Nephron (organoid): ENCODE measurements at regions not wholly inside any gene's neighbourhood (a gene's known extent, or its start where the extent isn't known, plus 50 kb on each side); places are given as distances from the start of the nearest gene placed in this dataset.

Experiments
- H3K27ac Mint-ChIP-seq, 3 experiments: 2 replicates each; pipeline ENCODE4 v1.8.0; 2020; ENCODE audit warnings: mixed read lengths in 3 of 3, mild to moderate bottlenecking in 2 of 3, moderate library complexity in 1 of 3
- H3K27me3 Mint-ChIP-seq: 2 replicates; pipeline ENCODE4 v1.8.0; 2021; ENCODE audit warnings: low read depth, mild to moderate bottlenecking, moderate library complexity, mixed read lengths
- H3K36me3 Mint-ChIP-seq: 2 replicates; pipeline ENCODE4 v1.8.0; 2020; ENCODE audit warnings: low read depth, mixed read lengths
- H3K4me1 Mint-ChIP-seq: 2 replicates; pipeline ENCODE4 v1.8.0; 2020; ENCODE audit warnings: mixed read lengths
- H3K4me3 Mint-ChIP-seq, 3 experiments: 2 replicates each; pipeline ENCODE4 v1.8.0; 2020; ENCODE audit warnings: mild to moderate bottlenecking in 3 of 3, mixed read lengths in 3 of 3, moderate library complexity in 2 of 3
- H3K9me3 Mint-ChIP-seq: 2 replicates; pipeline ENCODE4 v1.8.0; 2020; ENCODE audit warnings: mixed read lengths
- TF ChIP-seq, protein P1 (sequence below), 3 experiments: fragments of 200-600 bp; sonication (generic); IDR thresholded peaks; one replicate each; pipeline ENCODE4 v1.5.0; 2021; ENCODE audit warnings: antibody characterized with exemption in 3 of 3; ENCODE audit not compliant: unreplicated experiment in 3 of 3

DNA sequence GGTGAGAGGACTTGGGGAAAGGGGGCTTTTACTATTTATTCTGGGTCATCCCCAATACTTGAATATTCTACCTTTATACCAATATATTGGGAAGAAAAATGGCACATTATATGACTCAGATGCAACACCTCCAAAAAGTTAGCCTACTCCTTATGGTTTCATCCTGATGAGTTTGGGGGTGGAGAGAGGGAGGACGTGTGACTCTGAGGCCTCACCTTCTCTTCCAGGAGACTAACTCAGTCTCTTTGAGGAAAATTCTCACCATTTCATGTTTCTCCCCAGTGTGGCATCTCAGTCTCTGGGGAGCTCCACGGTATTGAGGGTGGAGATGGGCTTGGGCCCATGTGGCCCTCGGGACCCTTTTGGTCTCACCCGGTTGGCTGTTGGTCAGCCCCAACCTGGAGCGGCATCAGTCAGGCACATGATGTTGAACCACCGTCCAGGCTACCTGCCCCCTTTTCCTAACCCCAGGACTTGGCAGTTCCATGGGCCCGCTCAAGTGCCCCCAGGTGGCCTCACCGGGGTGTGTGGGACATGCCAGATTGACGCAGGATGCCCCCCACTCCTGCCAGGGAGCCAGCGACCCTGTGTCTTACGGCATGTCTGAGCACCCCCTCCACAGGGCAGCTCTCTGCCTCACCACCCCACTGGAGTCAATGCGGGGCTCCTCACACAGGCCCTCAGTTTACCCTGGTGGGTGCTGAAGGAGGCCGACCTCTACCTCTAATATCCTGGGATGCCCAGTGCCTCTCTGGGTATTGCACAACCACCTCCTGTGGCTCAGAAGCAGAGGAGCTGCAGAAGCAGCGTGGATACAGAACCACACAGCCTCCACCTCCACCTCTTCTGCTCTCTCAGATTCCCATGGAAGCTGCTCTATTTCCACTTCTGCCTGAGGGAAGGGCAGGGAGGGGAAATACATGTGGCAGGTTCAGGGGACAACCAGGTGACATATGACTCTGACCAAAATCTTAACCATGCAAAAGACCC is 297.4 kb downstream of the EIPR1 start:
- no peak overlapping the region for H3K27ac Mint-ChIP-seq
- H3K4me1 Mint-ChIP-seq = no peaks in the 10 kb centered on the region
- H3K27me3 Mint-ChIP-seq = peaks cover 3% of the 10 kb centered on the region
- H3K4me3 Mint-ChIP-seq = no peak overlapping the region
- TF ChIP-seq, protein P1, sequence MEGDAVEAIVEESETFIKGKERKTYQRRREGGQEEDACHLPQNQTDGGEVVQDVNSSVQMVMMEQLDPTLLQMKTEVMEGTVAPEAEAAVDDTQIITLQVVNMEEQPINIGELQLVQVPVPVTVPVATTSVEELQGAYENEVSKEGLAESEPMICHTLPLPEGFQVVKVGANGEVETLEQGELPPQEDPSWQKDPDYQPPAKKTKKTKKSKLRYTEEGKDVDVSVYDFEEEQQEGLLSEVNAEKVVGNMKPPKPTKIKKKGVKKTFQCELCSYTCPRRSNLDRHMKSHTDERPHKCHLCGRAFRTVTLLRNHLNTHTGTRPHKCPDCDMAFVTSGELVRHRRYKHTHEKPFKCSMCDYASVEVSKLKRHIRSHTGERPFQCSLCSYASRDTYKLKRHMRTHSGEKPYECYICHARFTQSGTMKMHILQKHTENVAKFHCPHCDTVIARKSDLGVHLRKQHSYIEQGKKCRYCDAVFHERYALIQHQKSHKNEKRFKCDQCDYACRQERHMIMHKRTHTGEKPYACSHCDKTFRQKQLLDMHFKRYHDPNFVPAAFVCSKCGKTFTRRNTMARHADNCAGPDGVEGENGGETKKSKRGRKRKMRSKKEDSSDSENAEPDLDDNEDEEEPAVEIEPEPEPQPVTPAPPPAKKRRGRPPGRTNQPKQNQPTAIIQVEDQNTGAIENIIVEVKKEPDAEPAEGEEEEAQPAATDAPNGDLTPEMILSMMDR (IDR thresholded peaks at IDR 0.05; ENCODE audit: unreplicated experiment in 3 of 3) = no peak
- peaks cover 17% of the 10 kb centered on the region for H3K9me3 Mint-ChIP-seq
- H3K36me3 Mint-ChIP-seq = no peaks in the 10 kb centered on the region

DNA sequence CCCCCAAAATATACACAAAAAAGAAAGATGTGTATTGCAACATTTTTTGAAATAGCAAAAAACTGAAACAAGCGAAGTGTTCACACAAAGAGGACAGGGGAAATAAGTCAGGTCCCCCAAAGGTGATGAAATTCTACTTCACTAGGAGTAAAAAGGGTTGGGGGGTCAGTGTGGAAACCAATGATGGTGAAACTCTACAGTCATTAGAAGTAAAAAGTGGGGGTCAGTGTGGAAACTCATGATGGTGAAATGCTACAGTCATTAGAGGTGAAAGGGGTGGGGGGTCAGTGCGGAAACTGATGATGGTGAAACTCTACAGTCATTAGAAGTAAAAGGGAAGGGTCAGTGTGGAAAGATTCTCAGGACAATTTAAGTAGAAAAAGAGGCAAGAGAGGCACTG is 298.2 kb downstream of the EIPR1 start:
- peaks cover 13% of the 10 kb centered on the region for H3K9me3 Mint-ChIP-seq
- TF ChIP-seq, protein P1 (IDR thresholded peaks at IDR 0.05; ENCODE audit: unreplicated experiment in 3 of 3) = no peak
- H3K4me3 Mint-ChIP-seq = no peak overlapping the region

DNA sequence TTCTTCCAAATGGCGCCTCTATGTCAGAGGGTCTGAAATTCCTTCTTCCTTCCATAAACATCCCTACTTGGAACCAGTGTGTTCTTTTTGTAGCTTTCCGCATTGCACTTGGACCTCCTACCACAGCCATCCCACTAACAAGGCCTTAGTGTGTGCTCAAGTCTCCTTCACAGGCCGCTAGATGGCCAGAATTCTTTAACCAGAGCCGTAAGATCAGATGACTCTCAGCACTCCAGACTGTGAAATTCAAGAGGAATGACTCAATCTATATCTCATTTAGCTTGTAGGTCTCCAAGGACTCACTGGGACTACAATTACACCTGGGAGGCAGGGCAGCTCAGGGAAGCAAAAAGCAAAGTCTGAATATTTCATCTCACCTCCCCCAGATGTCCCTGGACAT is 298.9 kb downstream of the EIPR1 start:
- Mint-ChIP-seq H3K4me3 (no peak overlapping the region), H3K4me1 (no peaks in the 10 kb centered on the region), H3K9me3 (peaks cover 10% of the 10 kb centered on the region), H3K27me3 (peaks cover 3% of the 10 kb centered on the region), H3K27ac (no peak overlapping the region), H3K36me3 (no peaks in the 10 kb centered on the region)
- TF ChIP-seq, protein P1 (IDR thresholded peaks at IDR 0.05; ENCODE audit: unreplicated experiment in 3 of 3) = no peak

More for the DNA sequence above, 298.2 kb downstream of the EIPR1 start:
- Mint-ChIP-seq H3K27ac (no peak overlapping the region), H3K4me1 (no peaks in the 10 kb centered on the region), H3K27me3 (peaks cover 3% of the 10 kb centered on the region), H3K36me3 (no peaks in the 10 kb centered on the region)

DNA sequence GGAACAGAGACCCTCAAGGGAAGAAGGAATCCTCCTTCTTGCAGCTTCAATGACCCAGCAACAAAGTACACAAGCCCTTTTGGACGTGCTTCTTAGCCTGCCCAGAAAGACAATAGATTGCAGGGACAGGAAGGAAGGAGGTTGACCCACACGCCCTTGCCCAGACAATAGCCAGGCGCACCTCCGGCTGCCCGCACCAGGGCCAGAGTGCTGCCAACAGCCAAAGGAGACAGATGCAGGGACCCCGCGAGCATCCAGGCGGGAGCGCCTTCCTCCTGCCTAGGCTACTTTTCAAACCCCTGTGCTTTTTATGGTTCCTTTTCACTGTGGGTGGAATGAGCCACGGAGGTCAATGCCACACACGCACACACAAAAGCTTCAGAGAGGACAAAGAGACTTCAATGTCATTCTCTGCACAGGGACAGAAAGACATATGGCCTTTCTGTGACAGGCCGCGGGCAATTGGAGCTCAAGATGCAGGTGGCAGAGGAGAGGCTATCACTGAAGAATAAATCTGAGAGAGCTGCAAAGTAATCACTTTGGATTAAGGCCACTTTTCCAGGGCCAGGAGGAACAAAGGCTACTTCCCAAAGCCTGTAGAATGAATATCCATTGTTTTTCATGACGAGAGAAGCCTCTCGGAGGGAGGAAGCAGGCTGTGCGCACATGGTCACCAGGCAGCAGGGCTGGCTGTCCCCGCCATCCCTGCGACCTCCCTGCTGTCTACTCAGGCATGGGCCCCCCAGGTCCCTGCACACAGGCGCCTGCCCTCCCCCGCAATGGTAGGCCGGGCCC is 300.6 kb downstream of the EIPR1 start:
- H3K4me3 Mint-ChIP-seq = no peak overlapping the region
- TF ChIP-seq, protein P1 (IDR thresholded peaks at IDR 0.05; ENCODE audit: unreplicated experiment in 3 of 3) = no peak

DNA sequence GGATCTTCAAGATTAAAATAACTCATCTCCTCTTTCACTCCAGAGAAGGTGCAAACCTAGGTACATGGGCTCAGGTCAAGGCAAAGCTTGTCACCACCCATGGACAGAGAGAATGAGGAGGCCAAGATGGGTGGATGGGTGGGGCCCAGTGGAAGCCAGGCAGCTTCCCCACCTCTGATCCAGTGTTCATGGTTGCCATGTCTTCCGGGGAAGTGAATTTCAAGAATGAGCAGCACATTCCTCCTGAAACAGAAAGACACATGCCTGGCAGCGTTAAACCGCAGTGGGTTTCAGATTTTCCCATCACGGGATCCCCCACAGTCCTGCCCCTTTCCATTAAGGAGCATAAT is 301.7 kb downstream of the EIPR1 start:
- no peak overlapping the region for H3K27ac Mint-ChIP-seq
- H3K36me3 Mint-ChIP-seq = no peaks in the 10 kb centered on the region
- H3K27me3 Mint-ChIP-seq = peaks cover 15% of the 10 kb centered on the region
- H3K9me3 Mint-ChIP-seq = no peaks in the 10 kb centered on the region
- peaks cover 10% of the 10 kb centered on the region for H3K4me1 Mint-ChIP-seq
- TF ChIP-seq, protein P1 (IDR thresholded peaks at IDR 0.05; ENCODE audit: unreplicated experiment in 3 of 3) = no peak
- H3K4me3 Mint-ChIP-seq = no peak overlapping the region

More for the DNA sequence above, 300.6 kb downstream of the EIPR1 start:
- H3K27ac Mint-ChIP-seq = no peak overlapping the region
- H3K9me3 Mint-ChIP-seq = no peaks in the 10 kb centered on the region
- peaks cover 10% of the 10 kb centered on the region for H3K4me1 Mint-ChIP-seq
- H3K36me3 Mint-ChIP-seq = no peaks in the 10 kb centered on the region
- peaks cover 11% of the 10 kb centered on the region for H3K27me3 Mint-ChIP-seq
